HepG2 (cell line): ENCODE measurements at regions not wholly inside any gene's neighbourhood (a gene's known extent, or its start where the extent isn't known, plus 50 kb on each side); places are given as distances from the start of the nearest gene placed in this dataset.

Experiments
- CEBPG ChIP-seq: IDR thresholded peaks from 2 replicates; pipeline ENCODE4 v1.6.1; 2016
- NR1H2 ChIP-seq: sonication (generic); formaldehyde crosslinking; IDR thresholded peaks from 2 replicates; pipeline ENCODE4 v1.8.1; 2022; ENCODE audit warnings: low read depth, missing genetic modification reagents, borderline replicate concordance
- POLR2AphosphoS5 ChIP-seq: IDR thresholded peaks from 2 replicates; pipeline ENCODE4 v1.6.1; 2012; ENCODE audit warnings: low read depth, low read length
- UBTF ChIP-seq: sonication (generic); formaldehyde crosslinking; IDR thresholded peaks from 2 replicates; pipeline ENCODE4 v1.4.0; 2020; ENCODE audit warnings: mild to moderate bottlenecking, missing genetic modification reagents
- ZNF207 ChIP-seq: fragments of 450-650 bp; IDR thresholded peaks from 2 replicates; pipeline ENCODE4 v1.6.1; 2016; ENCODE audit warnings: antibody characterized with exemption, borderline replicate concordance
- ZNF33B ChIP-seq: sonication (generic); formaldehyde crosslinking; IDR thresholded peaks from 2 replicates; pipeline ENCODE4 v1.5.1; 2020; ENCODE audit warnings: mild to moderate bottlenecking, missing genetic modification reagents
- ZNF354B ChIP-seq: sonication (generic); formaldehyde crosslinking; IDR thresholded peaks from 2 replicates; pipeline ENCODE4 v1.8.0; 2022; ENCODE audit warnings: mild to moderate bottlenecking, missing genetic modification reagents
- ZNF639 ChIP-seq: conservative IDR thresholded peaks from 2 replicates; pipeline ENCODE4 v1.6.1; 2018; ENCODE audit warnings: missing genetic modification reagents

- no peak for TF ChIP-seq ZNF33B (CRISPR knock-in tag)
- no peak for TF ChIP-seq NR1H2 (CRISPR knock-in tag)
- TF ChIP-seq ZNF354B (CRISPR knock-in tag) = no peak
- TF ChIP-seq UBTF = no peak
- no peak for TF ChIP-seq POLR2AphosphoS5
- TF ChIP-seq CEBPG = no peak
- no peak for TF ChIP-seq ZNF639
- TF ChIP-seq ZNF207 = no peak
Observed at GRCh38 chr6:81194374-81194773, 558.1 kb downstream of the TENT5A start.
